HCT116 (cell line): ENCODE measurements at regions not wholly inside any gene's neighbourhood (a gene's known extent, or its start where the extent isn't known, plus 50 kb on each side); places are given as distances from the start of the nearest gene placed in this dataset.
"Not testable (repeated sequence)": the region's sequence is repeated elsewhere in the genome, so short reads cannot be mapped to it uniquely, and the experiment has no call there.

Experiments used
- ATAC-seq: fragments of 200-7000 bp; cut with Tn5 transposase; 2 replicates; pipeline ENCODE4 v1.9.1; 2020; ENCODE audit warnings: mild to moderate bottlenecking, moderate library complexity
- BruUV-seq: library from RNA; stranded (reverse); fragments of 400-500 nt; replicated peaks from 2 replicates; lab custom pipeline; 2021; lab: Mats Ljungman, UMichigan
- CTCF ChIA-PET: fragments of 300-600 bp; sonication (Branson Sonifier 250); formaldehyde crosslinking; loops from one replicate; lab custom pipeline; 2021; ENCODE audit warnings: antibody characterized with exemption; lab: Charles Lee
- POLR2A ChIA-PET: fragments of 300-600, 350-600 bp; sonication (Branson Sonifier 250); formaldehyde crosslinking; loops from one replicate; lab custom pipeline; 2021; ENCODE audit warnings: antibody characterized with exemption; lab: Charles Lee
- RAD21 ChIA-PET, 2 experiments: fragments of 300-600 bp; sonication (Branson Sonifier 250); formaldehyde crosslinking; loops; one replicate each; lab custom pipeline; 2023; ENCODE audit warnings: low total read pairs in 2 of 2; ENCODE audit not compliant: uncharacterized antibody in 2 of 2, unreplicated experiment in 2 of 2, low non-redundant PET in 1 of 2; lab: Charles Lee
- DNase-seq: peaks from one replicate; pipeline ENCODE4 v3.0.0-alpha.2; 2010; ENCODE audit warnings: low read depth, low spot score
- H2AFZ ChIP-seq: fragments of 200-600 bp; shearing (Covaris generic), sonication (generic); 2 replicates; pipeline ENCODE4 v1.6.1; 2017; ENCODE audit warnings: low read depth, mixed run types, mixed read lengths, antibody characterized with exemption, low read length; ENCODE audit not compliant: poor library complexity, severe bottlenecking
- H3K27ac ChIP-seq: 2 replicates; pipeline ENCODE4 v1.5.1; 2012; ENCODE audit warnings: low read depth, low read length
- H3K27me3 ChIP-seq: fragments of 200-600 bp; sonication (generic); 2 replicates; pipeline ENCODE4 v1.6.1; 2016; ENCODE audit warnings: mixed run types, low read length, mixed read lengths; ENCODE audit not compliant: insufficient read depth
- H3K36me3 ChIP-seq, 2 experiments: fragments of 200-500 bp in 1 of 2; fragments of 200-600 bp in 1 of 2; sonication (Bioruptor generic) in 1 of 2; sonication (generic) in 1 of 2; 2 replicates each; pipeline versions ENCODE4 v1.5.1 to v1.6.1; 2014 to 2016; ENCODE audit warnings: low read length in 2 of 2, inconsistent platforms in 1 of 2, mixed read lengths in 1 of 2, mixed run types in 1 of 2; ENCODE audit not compliant: insufficient read depth in 2 of 2, control insufficient read depth in 1 of 2
- H3K4me1 ChIP-seq, 2 experiments: fragments of 200-600 bp in 1 of 2; sonication (generic) in 1 of 2; 2 replicates each; pipeline versions ENCODE4 v1.5.1 to v1.6.1; 2012 to 2017; ENCODE audit warnings: low read length in 2 of 2, inconsistent platforms in 1 of 2, mild to moderate bottlenecking in 1 of 2, mixed read lengths in 1 of 2, mixed run types in 1 of 2, moderate library complexity in 1 of 2; ENCODE audit not compliant: insufficient read depth in 2 of 2, control insufficient read depth in 1 of 2
- H3K4me2 ChIP-seq: fragments of 200-600 bp; sonication (generic); 2 replicates; pipeline ENCODE4 v1.6.1; 2017; ENCODE audit warnings: mixed run types, low read length, mixed read lengths
- H3K4me3 ChIP-seq, 2 experiments: fragments of 200-600 bp in 1 of 2; sonication (generic) in 1 of 2; replicated peaks in 1 of 2; 2 replicates each; pipeline ENCODE4 v1.5.1; 2011 to 2016; ENCODE audit warnings: low read length in 2 of 2, control low read depth in 1 of 2, low read depth in 1 of 2, mild to moderate bottlenecking in 1 of 2, mixed read lengths in 1 of 2, mixed run types in 1 of 2
- H3K79me2 ChIP-seq: fragments of 200-600 bp; sonication (generic); 2 replicates; pipeline ENCODE4 v1.6.1; 2017; ENCODE audit warnings: mild to moderate bottlenecking, mixed run types, low read length, moderate library complexity, mixed read lengths; ENCODE audit not compliant: insufficient read depth
- H3K9ac ChIP-seq: fragments of 200-600 bp; sonication (generic); 2 replicates; pipeline ENCODE4 v1.6.1; 2016; ENCODE audit warnings: low read length, mixed read lengths
- H3K9me2 ChIP-seq: fragments of 200-600 bp; sonication (generic), shearing (Covaris generic); 2 replicates; pipeline ENCODE4 v1.6.1; 2017; ENCODE audit warnings: mixed run types, mild to moderate bottlenecking, moderate library complexity; ENCODE audit not compliant: insufficient read depth
- H3K9me3 ChIP-seq, 2 experiments: fragments of 200-500 bp in 1 of 2; fragments of 200-600 bp in 1 of 2; sonication (Bioruptor generic) in 1 of 2; sonication (generic) in 1 of 2; 2 replicates each; pipeline ENCODE4 v1.6.1; 2014 to 2017; ENCODE audit warnings: low read length in 2 of 2, mixed read lengths in 2 of 2, inconsistent platforms in 1 of 2, low read depth in 1 of 2, mild to moderate bottlenecking in 1 of 2, mixed run types in 1 of 2, moderate library complexity in 1 of 2; ENCODE audit not compliant: control insufficient read depth in 1 of 2, insufficient read depth in 1 of 2
- H4K20me1 ChIP-seq: fragments of 200-600 bp; sonication (generic), shearing (Covaris generic); 2 replicates; pipeline ENCODE4 v1.6.1; 2017; ENCODE audit warnings: mixed run types, mild to moderate bottlenecking, moderate library complexity; ENCODE audit not compliant: insufficient read depth
- intact Hi-C: fragments of 100-400 bp; cut with micrococcal nuclease; formaldehyde crosslinking; loops from 2 replicates; pipeline ENCODE4 v1.10.0; 2022

DNA sequence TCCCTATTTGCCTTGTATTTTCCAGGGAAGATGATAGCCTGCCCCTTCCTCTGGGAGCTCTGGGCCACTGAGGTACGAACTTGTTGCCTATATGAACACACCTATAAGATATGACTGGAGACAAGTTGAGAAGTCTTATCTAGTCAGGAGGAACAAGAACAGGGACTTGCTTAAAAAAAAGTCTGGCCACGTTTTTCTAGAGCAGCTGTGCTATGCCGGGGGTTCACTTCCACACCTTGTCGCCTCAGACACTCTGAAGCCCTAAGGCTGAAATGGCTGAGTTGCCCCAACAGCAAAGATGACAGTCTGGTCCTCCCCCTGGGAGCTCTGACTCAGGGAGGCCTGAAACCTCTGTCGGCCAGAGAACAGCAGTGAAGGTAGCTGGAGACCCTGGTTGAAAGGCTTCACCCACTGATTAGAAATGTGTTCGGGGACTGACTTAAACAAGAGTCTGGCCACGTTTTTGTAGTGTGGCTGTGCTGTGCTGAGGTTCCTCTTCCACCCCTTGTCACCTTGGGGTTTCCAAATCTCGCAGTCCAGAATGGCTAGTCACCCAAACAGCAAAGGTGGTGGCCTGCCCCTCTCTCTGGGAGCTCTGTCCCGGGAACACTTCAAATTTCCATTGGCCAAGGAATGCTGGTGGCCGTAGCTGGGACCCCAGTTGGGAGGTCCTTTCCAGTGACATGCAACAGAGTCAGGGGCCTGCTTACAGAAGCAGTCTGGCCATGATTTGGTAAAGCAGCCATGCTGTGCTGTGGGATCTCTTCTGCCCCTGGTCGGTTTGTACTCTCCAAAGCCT is 225.5 kb downstream of the CWH43 start:
- BruUV-seq, H3K4me3 ChIP-seq, H3K27me3 ChIP-seq, H3K27ac ChIP-seq, ATAC-seq, POLR2A ChIA-PET, H3K9me3 ChIP-seq, H2AFZ ChIP-seq, H3K4me1 ChIP-seq, H3K4me2 ChIP-seq, CTCF ChIA-PET, intact Hi-C loops, H3K79me2 ChIP-seq, DNase-seq, H3K36me3 ChIP-seq, H4K20me1 ChIP-seq, H3K9me2 ChIP-seq, RAD21 ChIA-PET, H3K9ac ChIP-seq: not testable (repeated sequence)

DNA sequence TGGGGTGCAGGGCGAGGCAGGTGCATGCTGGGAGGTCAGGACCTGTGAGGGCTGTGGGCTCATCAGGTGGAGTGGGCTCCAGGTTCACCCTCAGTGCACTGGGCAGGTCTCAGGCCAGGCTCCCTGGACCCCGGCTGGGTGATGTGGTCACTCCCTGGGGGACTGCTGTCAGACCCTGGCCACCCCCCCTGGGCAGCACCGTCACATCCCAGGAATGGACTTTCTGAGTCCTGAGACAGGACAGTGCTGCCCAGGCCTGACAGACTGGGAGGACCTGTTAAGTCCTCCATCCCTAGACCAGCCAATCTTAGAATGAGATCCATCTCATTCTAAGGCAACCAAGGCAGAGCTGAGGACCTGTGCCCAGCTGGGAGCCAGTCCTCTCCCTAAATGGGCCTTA is 227.2 kb downstream of the CWH43 start:
- RAD21 ChIA-PET, H3K9me3 ChIP-seq, H3K27ac ChIP-seq, H3K27me3 ChIP-seq, intact Hi-C loops, BruUV-seq, ATAC-seq, H3K79me2 ChIP-seq, POLR2A ChIA-PET, CTCF ChIA-PET, H4K20me1 ChIP-seq, DNase-seq, H3K4me3 ChIP-seq, H3K4me1 ChIP-seq, H3K4me2 ChIP-seq, H3K36me3 ChIP-seq, H3K9ac ChIP-seq, H3K9me2 ChIP-seq, H2AFZ ChIP-seq: not testable (repeated sequence)

DNA sequence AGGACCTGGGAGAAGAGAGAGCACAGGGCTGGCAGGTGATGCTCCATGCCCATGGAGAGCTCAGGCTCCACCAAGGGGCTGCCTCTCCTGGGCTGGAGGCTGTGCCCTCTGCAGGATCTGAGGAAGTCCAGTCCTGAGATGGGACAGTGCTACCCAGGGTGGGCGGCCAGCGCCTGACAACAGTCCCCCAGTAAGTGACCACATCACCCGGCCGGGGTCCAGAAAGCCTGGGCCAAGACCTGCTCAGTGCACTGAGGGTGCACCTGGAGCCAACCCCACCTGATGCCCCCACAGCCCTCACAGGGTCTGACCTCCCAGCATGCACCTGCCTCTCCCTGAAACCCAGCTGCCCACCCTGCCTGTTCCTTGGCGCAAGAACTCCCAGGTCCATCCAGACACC is 227.7 kb downstream of the CWH43 start:
- RAD21 ChIA-PET: not testable (repeated sequence)

DNA sequence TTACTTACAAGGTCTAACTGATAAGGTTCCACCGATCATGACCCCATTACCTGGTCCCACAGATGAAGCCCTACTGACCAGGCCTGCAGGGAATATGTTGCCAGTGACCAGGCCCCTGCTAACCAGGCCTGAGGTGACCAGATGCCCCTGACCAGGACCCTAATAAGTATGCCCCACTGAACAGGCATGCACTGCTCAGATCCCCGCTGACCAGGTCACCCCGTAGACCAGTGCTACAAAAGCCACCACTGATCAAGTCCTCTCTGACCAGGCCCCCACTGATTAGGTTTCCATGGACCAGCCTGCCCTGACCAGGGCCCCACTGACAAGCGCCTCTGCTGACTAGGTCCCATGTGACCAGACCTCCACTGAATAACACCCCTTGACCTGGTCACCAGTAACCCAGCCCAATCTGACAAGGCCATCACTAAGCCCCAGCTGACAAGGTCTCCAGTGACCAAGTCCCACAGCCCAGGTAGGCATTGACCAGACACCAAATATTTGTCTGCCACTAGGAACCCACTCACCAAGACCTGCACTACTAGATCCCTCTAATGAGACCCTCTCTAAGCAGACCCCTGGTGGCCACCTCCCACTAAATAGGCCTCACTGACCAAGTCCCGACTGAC is 228.5 kb downstream of the CWH43 start:
- H3K36me3 ChIP-seq, ATAC-seq, H4K20me1 ChIP-seq, H3K4me1 ChIP-seq, intact Hi-C loops, BruUV-seq, POLR2A ChIA-PET, H3K4me2 ChIP-seq, H3K4me3 ChIP-seq, H3K9ac ChIP-seq, DNase-seq, H3K79me2 ChIP-seq, H3K27me3 ChIP-seq, H2AFZ ChIP-seq, H3K9me2 ChIP-seq, H3K27ac ChIP-seq, RAD21 ChIA-PET, CTCF ChIA-PET, H3K9me3 ChIP-seq: not testable (repeated sequence)

More for the DNA sequence above, 227.7 kb downstream of the CWH43 start:
- H3K9me2 ChIP-seq, CTCF ChIA-PET, POLR2A ChIA-PET, H3K9ac ChIP-seq, H3K79me2 ChIP-seq, H3K27ac ChIP-seq, H3K4me1 ChIP-seq, H4K20me1 ChIP-seq, ATAC-seq, H3K36me3 ChIP-seq, H3K27me3 ChIP-seq, H3K4me2 ChIP-seq, BruUV-seq, H2AFZ ChIP-seq, intact Hi-C loops, H3K4me3 ChIP-seq, DNase-seq, H3K9me3 ChIP-seq: not testable (repeated sequence)
